Right ventricle myocardium superior (tissue), 1 donor: ENCODE measurements at regions not wholly inside any gene's neighbourhood (a gene's known extent, or its start where the extent isn't known, plus 50 kb on each side); places are given as distances from the start of the nearest gene placed in this dataset.

ENCODE experiments used
- ATAC-seq: fragments of 200-7000 bp; cut with Tn5 transposase; one replicate; pipeline ENCODE4 v1.9.1; 2020; ENCODE audit warnings: mild to moderate bottlenecking; ENCODE audit not compliant: poor library complexity
- DNase-seq: peaks from one replicate; pipeline ENCODE4 v3.0.0-alpha.2; 2020
- intact Hi-C: fragments of 100-400 bp; cut with DNase I; formaldehyde crosslinking; loops from one replicate; pipeline ENCODE4 v1.11.2; 2022
- donor health status: DM: no; HTN: yes; CAD: no; lungs with severe emphysema.

DNA sequence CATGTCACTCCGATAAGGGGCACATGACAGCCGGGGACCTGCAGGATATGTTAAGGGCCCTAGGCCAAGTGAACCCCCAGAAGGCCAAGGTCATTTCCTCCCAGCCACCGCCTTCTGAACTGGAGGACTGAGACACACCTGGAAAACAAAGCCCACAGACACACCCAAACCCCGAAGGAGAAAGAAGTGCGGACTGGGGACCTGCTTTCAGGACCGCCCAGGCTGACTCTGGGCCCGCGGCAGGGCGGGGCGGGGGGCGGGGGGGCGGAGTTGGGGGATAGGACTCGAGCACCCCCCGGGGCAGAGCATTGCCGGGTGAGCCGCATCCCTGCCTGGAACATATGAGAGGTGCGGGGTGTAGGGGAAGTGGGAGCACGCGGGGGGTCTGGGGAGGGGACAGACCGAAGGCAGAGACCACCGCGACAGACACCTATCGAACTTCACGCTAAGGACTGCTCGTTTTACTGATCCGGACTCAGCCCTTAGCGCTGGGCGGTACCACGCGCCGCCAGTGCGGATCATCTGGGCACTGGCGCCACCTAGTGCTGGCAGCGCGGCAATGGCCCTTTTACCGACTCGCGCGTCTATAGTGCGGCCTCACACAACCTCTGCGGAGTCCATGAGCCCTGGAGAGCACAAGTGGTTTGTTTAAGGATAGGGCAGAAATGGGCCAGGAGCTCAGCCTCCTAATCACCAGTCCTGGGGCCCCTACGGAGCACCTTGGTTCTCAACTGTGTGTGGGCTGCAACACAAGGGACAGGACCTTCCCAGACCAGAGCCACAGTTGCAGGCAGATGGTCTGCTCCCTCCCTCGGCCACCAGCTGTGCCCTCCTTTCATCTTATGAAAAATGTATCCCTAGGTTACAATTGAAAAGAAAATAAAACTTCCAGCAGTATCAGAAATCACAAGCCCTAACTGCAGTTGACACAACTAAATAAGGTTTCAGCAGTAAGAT lies 157.6 kb downstream of the HERPUD2 start:
- ATAC-seq (peak; percentile 99), DNase-seq (peak; percentile 88)
- intact Hi-C loops = loop anchor here (10.0 kb wide), 1 partner anchor 463 kb away; no protein-coding TSS in a partner anchor

DNA sequence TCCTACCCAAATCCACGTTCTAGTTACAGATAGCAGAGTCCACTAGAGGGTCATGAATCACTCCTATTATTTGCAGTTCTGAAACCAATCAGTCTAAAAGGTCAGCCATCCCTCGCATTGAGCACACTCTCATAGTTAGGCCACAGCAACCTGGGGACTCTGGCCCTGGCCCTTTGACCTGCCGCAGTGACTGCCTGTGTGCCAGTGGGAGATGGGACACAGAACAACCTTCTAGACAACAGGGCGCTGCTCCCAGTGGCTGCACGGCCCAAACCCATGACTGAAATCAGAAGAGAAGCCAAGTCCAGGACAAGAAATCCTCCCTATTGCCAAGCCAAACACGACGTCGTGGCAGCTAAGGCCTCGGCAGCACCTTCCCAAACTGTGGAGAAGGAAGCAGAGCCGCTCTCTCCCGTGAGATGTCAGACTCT lies 158.5 kb downstream of the HERPUD2 start:
- DNase-seq (peak; percentile 45), ATAC-seq (peak; percentile 34)
- intact Hi-C loops = loop anchor here (10.0 kb wide), 1 partner anchor 462 kb away; no protein-coding TSS in a partner anchor

DNA sequence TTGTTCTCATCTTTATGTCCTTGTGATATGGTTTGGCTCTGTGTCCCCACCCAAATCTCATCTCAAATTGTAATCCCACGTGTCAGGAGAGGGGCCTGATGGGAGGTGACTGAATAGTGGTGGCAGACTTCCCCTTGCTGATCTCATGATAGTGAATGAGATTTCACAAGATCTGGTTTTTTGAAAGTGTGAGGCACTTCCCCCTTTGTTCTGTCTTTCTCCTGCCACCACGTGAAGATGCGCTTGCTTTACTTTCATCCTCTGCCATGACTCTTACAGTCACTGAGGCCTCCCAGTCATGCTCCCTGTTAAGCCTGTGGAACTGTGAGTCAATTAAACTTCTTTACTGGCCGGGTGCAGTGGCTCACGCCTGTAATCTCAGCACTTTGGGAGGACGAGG lies 161.0 kb downstream of the HERPUD2 start:
- intact Hi-C loops = loop anchor here (10.0 kb wide), 1 partner anchor 459 kb away; no protein-coding TSS in a partner anchor
- DNase-seq = no peak
- no peak for ATAC-seq

DNA sequence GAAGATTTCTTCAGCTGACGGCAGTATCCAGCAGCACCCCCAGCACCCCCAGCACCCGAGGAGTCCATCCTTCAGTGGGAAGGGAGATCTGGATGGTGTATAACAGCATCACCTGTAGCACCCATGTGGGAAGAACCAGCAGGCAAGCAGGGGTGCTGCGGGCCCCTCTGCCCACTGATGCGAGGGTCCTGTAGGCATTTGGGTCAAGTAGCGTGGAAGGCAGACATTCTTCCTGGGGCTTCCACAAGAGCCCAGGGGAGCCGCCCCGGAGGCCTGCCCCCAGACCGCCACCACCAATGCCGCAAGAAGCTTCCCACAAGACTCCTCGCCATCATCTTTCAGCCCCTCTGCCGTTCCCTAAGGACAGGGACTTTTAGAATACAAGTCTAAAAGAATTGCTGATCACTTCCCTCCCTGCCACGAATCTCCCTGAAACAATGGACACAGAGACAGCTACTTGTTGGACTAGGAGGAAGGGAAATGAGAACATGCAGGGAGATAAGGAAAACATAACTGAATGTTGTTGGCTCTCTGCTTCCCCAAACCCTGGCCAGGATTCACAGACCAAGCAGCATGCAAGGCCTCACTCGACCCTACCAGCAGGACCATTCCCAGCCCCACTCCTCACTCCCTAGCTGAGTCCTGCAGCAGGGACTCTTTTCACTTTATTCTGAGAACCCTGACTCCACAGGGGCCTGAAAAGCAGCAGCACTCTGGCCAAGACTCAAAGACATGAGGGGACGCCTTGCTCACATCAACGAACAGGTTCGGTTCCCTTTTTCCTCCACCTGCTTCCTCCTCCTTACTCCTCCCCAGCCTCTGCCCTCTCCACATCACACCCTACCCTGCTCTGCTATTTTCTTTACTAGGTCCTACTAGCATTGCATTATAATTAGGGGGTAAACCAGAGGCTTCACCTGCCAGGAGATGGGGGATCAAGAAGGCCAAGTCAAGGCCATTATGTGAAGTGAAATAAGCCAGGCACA lies 164.5 kb downstream of the HERPUD2 start:
- ATAC-seq = no peak
- DNase-seq = no peak
- intact Hi-C loops = loop anchor here (10.0 kb wide), 1 partner anchor 456 kb away; no protein-coding TSS in a partner anchor

- intact Hi-C loops = loop anchor here (10.0 kb wide), 1 partner anchor 455 kb away; no protein-coding TSS in a partner anchor
- ATAC-seq (no peak), DNase-seq (no peak)
These were observed 165.2 kb downstream of the HERPUD2 start for GRCh38 chr7:35529713-35530112.

GRCh38 chr7:35528381-35528977 lies 166.5 kb downstream of the HERPUD2 start:
- intact Hi-C loops = no loop called here
- DNase-seq (no peak), ATAC-seq (no peak)

DNA sequence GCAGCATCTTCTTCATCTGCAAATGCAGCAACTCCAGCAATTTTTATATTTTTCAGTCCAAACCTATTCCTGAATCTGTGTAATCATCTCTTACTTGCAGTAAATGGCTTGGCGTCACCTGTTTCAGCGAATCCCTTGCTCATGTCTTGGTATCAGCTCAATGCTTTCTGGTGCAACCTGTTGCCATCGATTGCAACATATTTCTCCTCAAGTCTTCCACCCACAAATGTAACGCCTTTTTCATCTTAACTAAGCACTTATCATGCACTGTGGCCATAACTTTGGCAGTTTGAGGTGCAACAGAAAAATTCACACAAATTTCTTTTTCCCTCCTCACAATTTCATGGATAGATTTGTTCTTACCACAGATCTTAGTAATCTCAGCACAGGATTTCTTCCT lies 168.3 kb downstream of the HERPUD2 start:
- ATAC-seq (no peak), DNase-seq (no peak)
- intact Hi-C loops = no loop called here

- no peak for DNase-seq
- intact Hi-C loops = loop anchor here (5.0 kb wide), 1 partner anchor 272 kb away; the partner anchor contains the start of gene TBX20
- no peak for ATAC-seq
These were observed 170.7 kb downstream of the HERPUD2 start for GRCh38 chr7:35524112-35524804.

- ATAC-seq (no peak), DNase-seq (no peak)
- intact Hi-C loops = loop anchor here (5.0 kb wide), 1 partner anchor 271 kb away; the partner anchor contains the start of gene TBX20
These were observed 171.6 kb downstream of the HERPUD2 start for GRCh38 chr7:35523292-35523691.

- ATAC-seq (no peak), DNase-seq (no peak)
- intact Hi-C loops = loop anchor here (5.0 kb wide), 1 partner anchor 270 kb away; the partner anchor contains the start of gene TBX20
These were observed 172.2 kb downstream of the HERPUD2 start for GRCh38 chr7:35522697-35523096.

- DNase-seq (no peak), ATAC-seq (no peak)
- intact Hi-C loops = loop anchor here (5.0 kb wide), 1 partner anchor 270 kb away; the partner anchor contains the start of gene TBX20
These were observed 173.0 kb downstream of the HERPUD2 start for GRCh38 chr7:35521941-35522340.

- intact Hi-C loops = loop anchor here (5.0 kb wide), 1 partner anchor 269 kb away; the partner anchor contains the start of gene TBX20
- ATAC-seq = peak; percentile 14
- DNase-seq = no peak
These were observed 173.9 kb downstream of the HERPUD2 start for GRCh38 chr7:35520810-35521625.

- intact Hi-C loops = loop anchor here (2.0 to 5.0 kb wide), 2 partner anchors 93 to 268 kb away; partner anchors contain the start of gene TBX20
- DNase-seq (peak; percentile 90), ATAC-seq (peak; percentile 93)
These were observed 174.7 kb downstream of the HERPUD2 start for GRCh38 chr7:35519971-35520809.

- intact Hi-C loops = loop anchor here (2.0 kb wide), 1 partner anchor 92 kb away; no protein-coding TSS in a partner anchor
- ATAC-seq (peak; percentile 25), DNase-seq (no peak)
These were observed 176.2 kb downstream of the HERPUD2 start for GRCh38 chr7:35518767-35519166.

DNA sequence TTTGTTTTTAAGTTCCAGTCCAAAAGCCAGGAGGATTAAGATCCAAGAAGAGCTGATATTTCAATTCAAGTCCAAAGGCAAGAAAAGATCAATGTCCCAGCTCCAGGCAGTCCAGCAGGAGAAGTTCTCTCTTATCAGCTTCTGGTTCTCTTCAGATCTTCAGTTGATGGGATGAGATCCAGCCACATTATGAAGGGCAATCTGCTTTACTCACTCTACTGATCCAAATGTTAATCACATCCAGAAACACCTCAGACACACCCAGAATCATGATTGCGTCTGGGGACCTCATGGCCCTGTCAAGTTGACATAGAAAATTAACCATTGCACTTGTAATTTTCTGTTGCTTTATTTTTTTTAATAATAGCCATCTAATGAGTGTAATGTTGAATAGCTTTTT lies 178.4 kb downstream of the HERPUD2 start:
- ATAC-seq (no peak), DNase-seq (no peak)
- intact Hi-C loops = no loop called here

- ATAC-seq (no peak), DNase-seq (no peak)
- intact Hi-C loops = loop anchor here (5.0 kb wide), 1 partner anchor 47 kb away; no protein-coding TSS in a partner anchor
These were observed 181.1 kb downstream of the HERPUD2 start for GRCh38 chr7:35513828-35514227.
